Limb (tissue), 2 donors: ENCODE measurements at regions not wholly inside any gene's neighbourhood (a gene's known extent, or its start where the extent isn't known, plus 50 kb on each side); places are given as distances from the start of the nearest gene placed in this dataset.
A peak's percentile ranks its signal among the peaks of the same experiment; 100 is the strongest.

Experiments
- DNase-seq, 2 donors: peaks; one replicate each; pipeline ENCODE4 v3.0.0-alpha.2; 2016; ENCODE audit errors: extremely low spot score in 2 of 2

GRCh38 chr15:100783760-100784492 lies 95.7 kb upstream of the ALDH1A3 start:
- DNase-seq: peak in 1 of 2 donors; percentile 11

GRCh38 chr15:100784493-100785180 lies 95.0 kb upstream of the ALDH1A3 start:
- peak in 1 of 2 donors; percentile 6 for DNase-seq

GRCh38 chr15:100785181-100786138 lies 94.2 kb upstream of the ALDH1A3 start:
- DNase-seq: no peak

- no peak for DNase-seq
Observed at GRCh38 chr15:100786139-100786531, 93.5 kb upstream of the ALDH1A3 start.

- peak in 1 of 2 donors; percentile 23 for DNase-seq
Observed at GRCh38 chr15:100786901-100787566, 92.6 kb upstream of the ALDH1A3 start.

GRCh38 chr15:100787567-100788417 lies 91.8 kb upstream of the ALDH1A3 start:
- no peak for DNase-seq

- no peak for DNase-seq
Observed at GRCh38 chr15:100788418-100789105, 91.1 kb upstream of the ALDH1A3 start.

GRCh38 chr15:100790786-100791265 lies 88.8 kb upstream of the ALDH1A3 start:
- DNase-seq: no peak

- DNase-seq: no peak
Observed at GRCh38 chr15:100794008-100794407, 85.6 kb upstream of the ALDH1A3 start.

- no peak for DNase-seq
Observed at GRCh38 chr15:100801256-100801900, 78.3 kb upstream of the ALDH1A3 start.

GRCh38 chr15:100802421-100803170 lies 77.0 kb upstream of the ALDH1A3 start:
- DNase-seq: no peak

- no peak for DNase-seq
Observed at GRCh38 chr15:100803171-100803440, 76.5 kb upstream of the ALDH1A3 start.

- no peak for DNase-seq
Observed at GRCh38 chr15:100806157-100806556, 73.5 kb upstream of the ALDH1A3 start.

GRCh38 chr15:100807028-100807427 lies 72.6 kb upstream of the ALDH1A3 start:
- DNase-seq: no peak

GRCh38 chr15:100808691-100809090 lies 70.9 kb upstream of the ALDH1A3 start:
- DNase-seq: no peak

- no peak for DNase-seq
Observed at GRCh38 chr15:100809151-100809550, 70.5 kb upstream of the ALDH1A3 start.

GRCh38 chr15:100809587-100809986 lies 70.0 kb upstream of the ALDH1A3 start:
- DNase-seq: no peak

GRCh38 chr15:100810229-100810628 lies 69.4 kb upstream of the ALDH1A3 start:
- DNase-seq: no peak

- DNase-seq: no peak
Observed at GRCh38 chr15:100810831-100811230, 68.8 kb upstream of the ALDH1A3 start.
